Sigmoid colon (tissue), 4 donors: ENCODE measurements at regions not wholly inside any gene's neighbourhood (a gene's known extent, or its start where the extent isn't known, plus 50 kb on each side); places are given as distances from the start of the nearest gene placed in this dataset.

Experiments
- CTCF ChIP-seq, 4 experiments: fragments of 450-650 bp in 3 of 4; fragments of 200-600 bp in 1 of 4; IDR thresholded peaks; one replicate each; pipeline ENCODE4 v1.5.1; 2016 to 2019; ENCODE audit warnings: antibody characterized with exemption in 4 of 4, mild to moderate bottlenecking in 3 of 4, moderate library complexity in 2 of 4
- EP300 ChIP-seq, 4 donors: sonication (generic); formaldehyde crosslinking; IDR thresholded peaks; one replicate each; pipeline ENCODE4 v1.6.1; 2017; ENCODE audit warnings: antibody characterized with exemption in 4 of 4

- TF ChIP-seq CTCF (IDR thresholded peaks at IDR 0.05) (no peak), EP300 (IDR thresholded peaks at IDR 0.05) (no peak)
Measured at GRCh38 chr9:105151686-105151995, 92.8 kb upstream of the SLC44A1 start.
